Tongue (tissue), 1 donor: ENCODE measurements at regions not wholly inside any gene's neighbourhood (a gene's known extent, or its start where the extent isn't known, plus 50 kb on each side); places are given as distances from the start of the nearest gene placed in this dataset.

ENCODE experiments used
- DNase-seq: peaks from one replicate; pipeline ENCODE4 v3.0.0-alpha.2; 2015

DNA sequence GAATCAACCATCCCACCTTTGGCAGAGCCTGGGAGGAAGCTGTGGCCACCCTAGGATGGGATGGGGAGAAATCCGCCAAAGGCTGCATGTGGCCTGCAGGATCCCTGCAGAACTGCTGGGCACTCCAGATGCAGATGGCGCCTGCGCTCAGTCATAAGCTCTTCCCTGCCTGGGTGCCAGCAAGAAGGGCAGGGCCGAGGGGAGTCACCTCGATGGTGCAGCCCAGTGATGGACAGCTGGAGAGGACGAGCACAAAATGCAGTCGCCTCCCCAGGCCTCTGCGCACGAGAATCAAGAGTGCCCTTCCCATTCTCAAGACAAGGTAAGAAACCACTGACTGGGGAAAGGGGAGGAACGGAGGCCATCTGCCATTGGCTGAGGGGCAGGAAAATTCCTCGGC is 693.6 kb downstream of the TBC1D22A start:
- DNase-seq, result no peak

GRCh38 chr22:47453049-47453448 is 690.6 kb downstream of the TBC1D22A start:
- no peak for DNase-seq

GRCh38 chr22:47452184-47452583 is 689.7 kb downstream of the TBC1D22A start:
- no peak for DNase-seq

GRCh38 chr22:47450876-47451475 is 688.5 kb downstream of the TBC1D22A start:
- DNase-seq, result peak; percentile 15

DNA sequence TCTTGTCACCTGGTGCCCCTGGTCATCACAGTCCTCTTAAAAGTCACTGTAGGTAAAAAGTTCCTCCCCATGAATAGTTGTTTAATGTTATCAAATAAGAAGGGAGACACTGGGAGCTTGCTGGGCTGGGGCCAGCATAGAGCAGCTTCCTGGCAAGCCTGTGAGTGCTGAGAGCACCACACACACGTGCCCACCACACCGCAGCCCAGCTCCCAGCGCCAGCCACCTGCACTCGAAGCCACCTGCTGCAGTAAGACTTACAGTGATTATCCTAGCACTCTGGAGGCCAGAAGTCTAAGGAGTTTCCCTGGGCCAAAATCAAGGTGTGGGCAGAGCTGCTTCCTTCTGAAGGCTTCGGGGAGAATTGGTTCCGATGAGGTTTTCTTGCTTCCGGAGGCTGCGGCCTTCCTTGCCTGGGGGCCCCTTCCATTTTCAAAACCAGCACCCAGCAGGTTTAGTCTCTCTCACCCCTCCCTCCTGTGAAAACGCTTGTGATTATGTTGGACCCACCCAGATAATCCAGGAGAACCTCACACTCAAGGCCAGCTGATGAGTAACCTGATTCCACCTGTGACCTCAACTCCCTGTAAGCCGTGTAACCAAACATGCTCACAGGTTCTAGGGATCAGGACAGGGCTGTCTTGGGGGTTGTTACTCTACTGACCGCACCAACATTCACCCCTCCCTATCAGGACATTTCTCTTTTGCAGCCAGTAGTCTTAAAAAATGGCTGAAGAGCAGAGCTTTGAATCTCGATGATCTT is 687.2 kb downstream of the TBC1D22A start:
- DNase-seq, result no peak

DNA sequence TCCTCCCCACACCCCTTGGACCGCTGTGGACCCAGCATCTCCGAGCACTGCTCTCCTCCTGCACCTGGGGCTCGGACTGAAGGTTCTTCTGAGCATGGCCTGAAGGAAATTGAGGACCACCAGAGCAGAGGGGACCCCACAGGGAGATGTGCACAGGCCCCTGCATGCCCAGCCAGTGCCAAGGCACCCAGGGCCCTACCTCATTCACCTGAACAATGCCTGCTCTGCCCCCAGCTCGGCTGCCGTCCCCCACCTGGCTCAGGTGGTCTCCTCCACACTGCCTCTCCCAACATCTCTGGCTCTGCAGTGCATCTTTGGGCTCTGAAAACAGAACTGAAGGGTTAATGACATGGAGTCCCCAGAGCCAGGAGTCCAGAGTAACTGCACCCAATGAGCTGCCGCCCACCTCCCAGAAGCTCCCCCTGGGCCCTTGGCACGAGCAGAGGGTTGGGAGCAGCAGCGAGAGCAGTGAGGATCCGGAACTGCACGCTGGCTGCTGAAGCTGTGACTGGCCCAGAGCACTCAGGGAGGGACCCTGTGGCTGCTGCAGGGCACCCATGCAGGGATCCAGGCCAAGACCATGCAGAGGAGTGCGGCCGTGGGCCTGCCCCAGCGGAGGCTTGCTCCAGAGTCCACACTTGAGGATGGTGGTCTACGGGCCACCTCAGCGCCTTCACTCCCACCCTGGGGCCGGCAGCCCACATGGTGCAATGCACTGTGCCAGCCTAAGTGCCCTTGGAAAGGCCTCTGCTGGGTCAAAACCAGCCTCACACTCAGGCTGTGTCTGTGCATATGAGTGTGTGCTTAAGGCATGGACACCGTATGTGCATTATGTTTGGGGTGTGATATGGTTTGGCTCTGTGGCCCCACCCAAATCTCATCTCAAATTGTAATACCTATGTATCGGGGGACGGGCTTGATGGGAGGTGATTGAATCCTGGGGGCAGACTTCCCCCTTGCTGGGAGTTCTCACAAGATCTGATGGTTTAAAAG is 686.1 kb downstream of the TBC1D22A start:
- no peak for DNase-seq

- no peak for DNase-seq
Measured at GRCh38 chr22:47446821-47447810, 684.7 kb downstream of the TBC1D22A start.

DNA sequence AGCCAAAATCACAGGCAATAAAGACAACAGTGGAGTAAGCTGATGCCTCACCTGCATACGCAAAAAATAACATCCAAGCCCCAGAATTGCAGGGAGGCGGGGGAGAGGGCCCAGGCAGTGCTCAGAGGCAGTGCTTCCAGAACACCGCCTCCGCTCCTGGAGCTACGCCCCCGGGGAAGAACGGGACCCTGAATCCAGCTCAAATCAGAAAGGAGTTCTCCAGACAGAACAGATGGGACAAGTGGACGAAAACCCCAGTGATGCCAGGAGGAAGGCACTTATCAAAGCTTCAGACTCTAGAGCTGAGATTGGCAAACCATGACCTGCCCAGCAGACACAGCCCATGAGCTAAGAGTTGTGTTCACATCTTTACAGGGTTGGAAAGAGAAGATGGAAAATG is 683.9 kb downstream of the TBC1D22A start:
- DNase-seq, result no peak

- peak; percentile 26 for DNase-seq
Measured at GRCh38 chr22:47445716-47446290, 683.4 kb downstream of the TBC1D22A start.

- no peak for DNase-seq
Measured at GRCh38 chr22:47445212-47445611, 682.8 kb downstream of the TBC1D22A start.

DNA sequence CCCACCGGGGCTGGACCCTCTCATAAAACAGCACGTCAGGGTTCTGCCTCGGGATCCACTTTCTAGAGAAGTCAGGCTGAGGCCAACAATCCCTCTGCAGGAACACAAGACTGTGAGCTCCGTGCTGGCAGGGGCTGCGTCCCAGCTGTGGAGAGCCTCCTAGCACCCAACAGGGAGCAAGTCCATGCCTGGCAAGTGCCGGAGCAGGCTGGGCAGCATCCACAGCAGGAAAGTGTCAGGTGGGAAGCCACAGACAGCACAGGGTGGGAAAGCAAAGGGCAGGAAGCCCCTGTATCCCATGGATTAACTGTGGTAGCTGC is 682.3 kb downstream of the TBC1D22A start:
- DNase-seq, result no peak

- DNase-seq, result no peak
Measured at GRCh38 chr22:47443836-47444745, 681.6 kb downstream of the TBC1D22A start.

GRCh38 chr22:47442821-47443220 is 680.4 kb downstream of the TBC1D22A start:
- no peak for DNase-seq

DNA sequence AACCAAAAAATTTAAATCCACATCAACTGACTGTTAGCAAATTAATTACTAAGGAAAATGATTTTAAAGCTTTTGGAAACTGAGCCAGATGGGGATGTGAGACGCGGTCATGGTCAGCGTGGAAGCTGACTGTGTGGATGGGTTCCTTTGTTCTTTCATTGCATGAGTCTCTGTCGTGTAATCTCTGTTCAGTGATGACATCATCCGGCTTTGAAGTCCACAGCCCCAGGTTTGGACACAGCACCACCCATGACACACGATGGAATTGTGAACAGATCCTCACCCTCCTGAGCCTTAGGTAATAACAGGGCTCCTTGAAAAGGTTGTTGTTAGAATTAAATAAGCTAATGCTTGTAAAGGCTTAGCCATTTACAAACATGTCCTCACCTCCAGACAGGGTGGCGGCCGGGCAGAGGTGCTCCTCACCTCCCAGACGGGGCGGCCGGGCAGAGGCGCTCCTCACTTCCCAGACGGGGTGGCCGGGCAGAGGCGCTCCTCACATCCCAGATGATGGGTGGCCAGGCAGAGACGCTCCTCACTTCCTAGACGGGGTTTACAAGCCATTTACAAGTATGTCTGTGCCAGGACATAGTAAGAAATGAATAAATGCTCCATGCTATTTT is 677.3 kb downstream of the TBC1D22A start:
- no peak for DNase-seq

DNA sequence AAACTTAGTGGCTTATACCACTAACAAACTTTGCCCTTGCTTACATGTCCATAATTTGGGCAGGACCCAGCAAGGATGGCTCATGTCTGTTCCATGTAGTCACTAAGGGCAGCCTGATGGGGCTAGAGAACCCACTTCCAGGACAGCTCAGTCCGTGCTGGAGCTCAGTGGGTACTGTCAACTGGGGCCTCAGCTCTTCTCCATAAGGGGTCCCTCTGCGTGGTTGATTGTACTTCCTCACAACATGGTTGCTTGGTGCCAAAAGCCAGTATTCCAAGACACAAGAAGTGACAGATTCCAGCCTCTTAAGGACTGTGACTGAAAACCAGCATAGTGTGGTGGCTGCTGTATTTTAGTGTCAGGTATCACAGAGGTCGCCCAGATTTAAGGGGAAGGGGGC is 675.2 kb downstream of the TBC1D22A start:
- no peak for DNase-seq

DNA sequence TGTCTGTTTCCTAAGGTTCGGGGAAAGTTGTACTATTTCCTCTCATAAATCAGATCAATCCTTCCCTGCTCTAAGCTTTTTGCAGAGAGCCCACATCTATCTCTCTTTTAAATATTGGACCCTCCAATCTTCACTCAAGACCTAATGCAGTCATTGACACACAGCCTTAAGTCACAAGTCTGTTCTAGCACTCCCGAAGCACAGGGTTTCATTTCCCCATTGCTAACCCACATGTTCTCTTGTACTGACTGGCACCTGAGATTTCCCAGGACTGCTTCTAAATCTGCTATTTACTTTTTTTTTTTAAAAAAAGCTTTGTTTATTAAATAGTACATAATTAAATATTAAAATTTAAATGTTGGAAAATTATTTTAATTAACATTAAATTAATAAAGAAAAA is 674.7 kb downstream of the TBC1D22A start:
- no peak for DNase-seq

DNA sequence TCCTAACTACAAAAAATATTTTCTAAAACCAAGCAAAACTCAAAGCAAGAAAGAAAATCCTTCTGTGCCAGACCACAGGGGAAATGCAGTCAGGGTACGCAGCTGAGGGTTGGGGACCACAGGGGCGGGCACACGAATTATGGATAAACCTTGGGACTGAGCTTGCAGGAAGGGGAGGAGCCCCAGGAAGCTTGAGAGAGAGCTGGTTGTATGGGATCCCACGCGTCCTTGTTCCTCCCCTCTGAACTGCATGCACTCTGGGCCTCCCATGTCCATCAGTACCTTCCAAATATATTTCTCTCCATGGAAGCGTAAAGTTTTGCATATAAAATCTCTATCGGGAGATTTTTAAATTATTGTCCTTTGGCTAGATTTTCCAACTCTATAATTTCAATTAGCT is 673.4 kb downstream of the TBC1D22A start:
- DNase-seq, result no peak

DNA sequence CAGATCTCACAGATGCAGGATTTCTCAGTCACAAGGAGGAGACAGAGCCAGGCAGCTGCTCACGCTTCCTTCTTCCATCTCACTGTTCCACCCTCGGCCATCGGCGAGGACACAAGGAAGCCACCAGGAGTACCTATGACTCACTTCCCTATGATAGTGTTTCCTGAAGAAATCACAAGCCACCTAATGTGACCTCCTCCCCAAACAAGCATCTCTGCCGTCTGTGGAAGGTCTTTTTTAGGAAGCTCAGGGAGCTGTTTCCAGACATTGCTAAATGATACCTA is 672.7 kb downstream of the TBC1D22A start:
- peak; percentile 22 for DNase-seq

GRCh38 chr22:47434336-47435203 is 672.1 kb downstream of the TBC1D22A start:
- DNase-seq, result no peak
